GM19463 (cell line): ENCODE measurements at regions not wholly inside any gene's neighbourhood (a gene's known extent, or its start where the extent isn't known, plus 50 kb on each side); places are given as distances from the start of the nearest gene placed in this dataset.

Experiments used
- ATAC-seq: cut with Tn5 transposase; IDR thresholded peaks from one replicate; pipeline ENCODE4 v1.9.1; 2021; ENCODE audit warnings: mild to moderate bottlenecking, moderate library complexity; ENCODE audit not compliant: unreplicated experiment

DNA sequence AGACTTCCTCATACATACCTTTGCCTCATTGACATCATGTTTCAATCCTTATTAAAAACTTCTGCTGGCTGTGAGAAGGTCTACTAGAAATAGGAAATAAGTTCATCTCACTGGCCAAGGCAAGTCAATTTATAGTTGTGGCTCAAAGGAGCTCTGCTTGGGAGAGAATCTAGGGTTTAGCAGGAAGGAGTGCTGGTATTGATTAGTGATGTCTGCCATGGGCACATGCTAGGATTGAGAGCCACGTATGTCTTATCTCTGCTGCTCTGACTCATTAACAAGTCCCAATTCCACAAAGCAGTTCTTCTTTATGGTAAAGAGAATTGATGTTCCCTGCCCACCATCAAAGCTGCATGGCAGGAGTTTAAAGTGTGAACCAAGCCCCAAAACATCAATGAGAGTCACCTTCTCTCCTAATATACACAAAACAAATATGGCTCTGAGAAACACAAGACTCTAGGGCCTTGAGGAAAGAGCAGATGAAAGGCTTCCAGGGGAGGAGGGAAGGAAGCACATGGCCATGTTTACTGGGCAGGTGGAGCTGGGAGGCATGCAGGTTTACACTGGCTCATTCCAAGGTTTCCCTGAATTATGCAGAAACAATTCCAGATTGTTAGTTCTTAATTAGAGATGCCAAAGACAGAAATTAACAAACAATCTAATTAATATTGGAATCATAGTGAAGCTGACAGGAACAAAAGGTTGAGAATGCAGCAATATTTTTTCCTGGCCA, 931.9 kb upstream of the TMEM132C start:
- ATAC-seq, result no peak

DNA sequence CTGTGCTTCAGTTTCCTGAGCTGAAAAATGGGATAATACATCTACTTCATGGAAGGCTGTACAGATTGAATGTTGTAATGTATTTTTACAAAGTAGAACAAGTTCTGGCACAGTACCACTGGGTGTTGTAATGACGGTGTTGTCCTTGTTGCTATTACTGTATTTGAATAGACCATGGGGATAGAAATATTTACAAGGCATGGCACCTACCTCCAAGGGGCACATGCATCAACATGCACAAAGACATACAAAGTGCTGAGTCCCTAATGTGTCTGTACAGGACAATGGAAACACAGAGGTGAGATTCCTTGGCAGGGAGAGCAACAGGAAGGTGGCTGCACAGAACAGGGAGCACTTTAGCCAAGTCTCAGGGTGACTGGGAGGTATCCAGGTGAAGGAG, 930.6 kb upstream of the TMEM132C start:
- ATAC-seq, result no peak

GRCh38 chr12:127339065-127339464, 927.9 kb upstream of the TMEM132C start:
- ATAC-seq, result no peak

GRCh38 chr12:127340381-127340780, 926.6 kb upstream of the TMEM132C start:
- ATAC-seq, result no peak

DNA sequence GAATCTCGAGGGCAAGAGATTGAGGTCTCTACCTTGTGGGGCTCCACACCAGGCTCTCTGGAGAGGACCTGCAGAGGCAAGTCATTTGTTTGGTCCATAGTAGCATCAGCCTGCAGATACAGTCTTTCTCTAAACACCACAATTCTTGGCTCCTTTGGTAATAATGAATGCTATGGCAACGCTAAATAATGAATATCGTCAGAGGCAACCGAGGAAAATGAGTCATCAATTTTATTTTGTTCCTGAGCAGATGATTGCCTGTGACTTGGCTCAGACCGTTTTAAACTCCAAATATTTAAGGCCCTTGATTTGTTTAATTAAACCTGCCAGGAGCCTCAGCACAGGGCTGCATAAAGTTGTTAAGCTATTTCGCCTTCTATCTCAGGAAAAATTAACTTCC, 924.1 kb upstream of the TMEM132C start:
- no peak for ATAC-seq

DNA sequence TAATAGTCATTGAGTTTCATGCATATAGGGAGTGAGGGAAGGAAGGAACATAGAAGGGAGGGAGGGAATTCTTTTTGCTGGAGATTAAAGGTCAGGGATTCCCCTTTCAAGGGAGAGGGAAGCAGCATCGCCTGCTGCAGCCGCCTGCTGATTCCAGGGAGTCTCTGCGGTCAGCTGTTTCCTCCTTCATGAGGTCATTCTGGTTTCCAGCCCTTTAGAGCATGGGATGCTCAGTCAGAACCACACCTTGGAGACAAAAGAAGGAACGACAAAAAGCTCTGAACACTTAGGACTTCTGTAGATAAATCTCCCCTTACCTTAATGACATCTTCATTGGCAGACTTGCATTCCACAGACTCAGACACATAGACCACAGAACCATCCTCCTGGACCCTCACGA, 923.0 kb upstream of the TMEM132C start:
- no peak for ATAC-seq

DNA sequence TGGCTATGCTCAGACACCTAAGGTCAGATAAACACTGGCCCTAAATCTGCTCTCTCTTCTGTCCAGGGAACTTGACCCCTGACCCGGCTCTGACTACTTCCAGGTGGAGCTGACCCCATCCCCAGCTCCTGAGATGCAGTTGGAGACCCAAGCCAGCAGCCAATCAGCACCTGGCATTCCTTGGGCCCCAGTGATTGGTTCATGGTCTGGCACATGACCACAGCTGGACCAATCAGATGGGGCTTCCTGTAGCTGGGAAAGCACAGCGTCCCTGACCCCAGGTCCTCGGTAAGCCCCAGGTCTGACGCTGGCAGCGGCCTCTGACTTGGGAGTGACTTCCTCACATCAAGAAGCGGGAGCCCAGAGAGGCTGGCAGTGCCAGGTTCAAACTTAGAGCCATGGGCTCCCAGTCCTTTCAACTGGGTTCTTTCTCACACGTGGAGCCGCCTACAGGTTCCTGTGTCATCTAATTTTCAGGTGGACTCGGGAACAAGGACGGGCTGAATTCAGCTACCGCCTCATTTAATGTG, 915.4 kb upstream of the TMEM132C start:
- no peak for ATAC-seq

- ATAC-seq, result no peak
These were observed 911.7 kb upstream of the TMEM132C start for GRCh38 chr12:127355061-127355841.

DNA sequence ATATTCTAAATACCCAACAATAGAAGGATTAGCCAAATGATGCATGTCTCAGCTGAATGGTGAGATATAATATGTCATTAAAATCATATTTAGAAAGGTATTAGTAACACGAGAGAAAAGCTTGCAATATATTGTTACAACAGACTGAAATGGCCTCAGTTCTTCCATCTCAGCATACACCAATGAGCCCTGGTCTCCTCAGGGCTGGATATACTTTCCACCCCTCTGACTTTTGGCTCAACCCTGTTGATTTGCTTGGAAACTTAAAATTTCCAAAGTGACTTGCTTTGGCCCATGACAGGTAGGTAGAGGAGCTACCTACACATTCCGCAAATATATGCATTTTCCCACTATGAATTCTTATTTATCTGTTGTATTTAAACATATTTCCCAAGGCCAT, 908.1 kb upstream of the TMEM132C start:
- no peak for ATAC-seq

GRCh38 chr12:127360580-127360979, 906.4 kb upstream of the TMEM132C start:
- no peak for ATAC-seq

DNA sequence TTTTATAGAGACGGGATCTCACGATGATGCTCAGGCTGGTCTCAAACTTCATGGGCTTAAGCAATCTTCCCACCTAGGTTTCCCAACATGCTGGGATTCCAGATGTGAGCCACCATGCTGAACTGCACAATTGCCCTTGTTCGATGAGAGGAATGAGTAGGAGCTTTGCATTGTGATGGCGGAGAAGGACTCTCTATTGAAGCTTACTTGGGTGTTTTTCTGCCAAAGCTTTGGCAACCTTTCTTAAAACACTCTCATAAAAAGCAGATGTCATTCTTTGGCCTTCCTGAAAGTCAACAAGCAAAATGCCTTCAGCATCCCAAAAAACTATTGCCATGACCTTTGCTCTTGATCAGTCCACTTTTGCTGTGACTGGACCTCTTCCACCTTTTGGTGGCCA, 904.8 kb upstream of the TMEM132C start:
- ATAC-seq, result no peak

DNA sequence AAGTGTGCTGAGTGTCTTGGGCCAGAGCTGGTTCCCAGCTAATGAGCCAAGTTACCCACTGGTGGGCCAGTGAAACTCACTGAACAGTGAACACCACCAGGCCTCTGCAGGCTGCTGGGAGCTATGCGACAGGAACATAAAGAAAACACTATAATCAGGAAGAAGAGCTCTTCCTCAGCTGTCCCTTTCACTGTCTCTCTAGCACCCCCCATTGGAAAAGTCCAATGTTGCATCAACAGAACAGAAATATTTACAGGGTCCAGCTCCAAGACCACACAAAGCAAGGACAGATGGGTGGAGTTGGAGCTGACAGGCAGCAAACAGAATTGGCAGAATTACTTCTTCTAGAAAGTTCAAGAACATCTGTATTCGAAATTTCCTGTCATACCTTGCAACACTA, 903.6 kb upstream of the TMEM132C start:
- ATAC-seq, result no peak

DNA sequence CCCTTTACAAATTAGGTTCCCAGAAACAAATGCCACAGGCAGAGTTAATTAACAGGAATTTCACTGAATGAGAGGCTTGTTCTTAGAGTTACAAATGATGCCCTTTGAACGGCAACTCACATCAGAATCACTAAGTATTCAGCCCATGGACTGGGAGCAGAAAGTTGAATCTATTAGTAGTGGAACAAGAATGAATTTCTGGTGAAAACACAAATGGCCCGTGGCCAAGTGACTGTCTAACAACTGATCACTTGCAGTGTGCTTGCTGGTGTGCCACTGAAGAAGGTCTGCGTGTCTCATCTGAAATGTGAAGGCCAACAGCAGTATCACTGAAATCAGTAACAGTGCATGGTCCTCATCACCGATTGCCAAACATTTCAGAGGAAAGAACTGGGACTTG, 893.4 kb upstream of the TMEM132C start:
- ATAC-seq, result no peak

DNA sequence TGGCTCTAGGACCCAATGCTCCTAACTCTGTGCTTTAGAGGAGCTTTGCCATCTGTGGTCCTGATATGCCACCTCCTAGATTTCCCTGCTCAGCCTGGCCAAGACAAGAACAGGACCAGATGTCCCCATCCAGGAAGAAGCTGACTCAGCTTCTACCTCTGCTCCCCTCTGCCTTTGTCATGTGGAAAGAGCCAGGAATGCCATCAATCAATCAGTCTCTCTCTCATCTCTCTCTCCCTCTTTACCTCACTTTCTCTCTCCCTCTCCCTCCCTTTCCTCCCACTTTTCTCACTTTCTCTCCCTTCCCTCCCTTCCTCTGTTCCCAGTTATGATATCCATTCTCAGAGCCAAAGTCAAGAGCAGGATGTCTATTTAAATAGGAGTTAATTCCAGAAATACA, 892.5 kb upstream of the TMEM132C start:
- no peak for ATAC-seq

- peak; percentile 94 for ATAC-seq
These were observed 885.8 kb upstream of the TMEM132C start for GRCh38 chr12:127381043-127381668.

DNA sequence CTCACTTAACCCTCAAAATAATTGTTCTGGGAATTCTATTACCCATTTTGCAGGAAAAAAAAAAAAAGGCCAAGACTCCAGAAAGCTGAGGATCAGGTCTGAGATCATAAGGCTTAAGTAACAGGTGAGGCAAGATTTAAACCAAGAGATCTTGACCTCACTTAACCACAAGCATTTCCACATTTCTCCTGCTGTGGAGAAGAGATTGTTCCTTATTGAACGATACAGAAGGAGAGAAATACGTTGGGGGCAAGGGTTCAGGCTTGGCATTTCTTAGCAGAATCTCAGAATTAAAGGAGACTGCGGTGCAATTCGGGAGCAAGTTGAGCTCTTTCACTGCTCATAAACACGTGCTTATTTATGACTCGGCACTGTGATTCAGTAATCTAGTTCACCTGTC, 885.3 kb upstream of the TMEM132C start:
- ATAC-seq, result no peak

DNA sequence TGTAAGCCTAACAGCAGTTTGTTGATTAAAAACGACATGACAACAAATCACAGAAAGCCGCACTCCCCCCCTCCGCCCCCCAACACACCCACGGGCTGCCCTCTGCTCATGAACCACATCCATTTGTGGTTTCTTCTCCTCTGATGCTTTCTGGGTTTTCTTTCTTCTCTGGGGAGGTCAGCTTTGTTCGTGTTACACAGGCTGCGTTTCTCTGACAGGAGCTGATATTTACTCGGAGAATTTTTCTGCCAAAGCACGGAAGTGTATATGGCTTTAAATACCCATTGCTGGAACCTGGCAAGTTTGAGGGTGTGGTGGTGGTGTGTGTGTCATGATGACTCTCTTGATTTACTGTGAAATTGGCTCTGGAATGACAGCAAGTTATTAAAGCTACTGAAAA, 883.7 kb upstream of the TMEM132C start:
- ATAC-seq, result no peak

GRCh38 chr12:127386723-127387122, 880.2 kb upstream of the TMEM132C start:
- no peak for ATAC-seq

DNA sequence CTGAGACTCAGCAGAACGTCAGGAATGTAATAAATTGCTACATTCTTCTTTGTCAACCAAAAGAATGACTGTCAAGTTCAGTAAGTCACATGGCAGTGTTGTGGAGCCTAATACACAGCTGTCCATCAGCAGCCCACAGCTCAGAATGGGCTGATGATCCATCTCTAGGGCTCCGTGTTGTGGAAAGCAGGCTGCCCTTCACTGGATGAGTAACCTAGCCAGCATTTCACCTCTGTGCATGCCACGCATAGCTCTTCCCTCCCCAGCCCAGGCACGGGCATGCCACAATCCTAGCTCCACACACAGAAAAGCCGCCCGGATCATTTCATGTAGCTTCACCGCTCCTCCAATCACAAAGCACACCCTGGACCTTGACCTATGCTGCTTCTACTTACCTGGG, 878.0 kb upstream of the TMEM132C start:
- ATAC-seq, result no peak

DNA sequence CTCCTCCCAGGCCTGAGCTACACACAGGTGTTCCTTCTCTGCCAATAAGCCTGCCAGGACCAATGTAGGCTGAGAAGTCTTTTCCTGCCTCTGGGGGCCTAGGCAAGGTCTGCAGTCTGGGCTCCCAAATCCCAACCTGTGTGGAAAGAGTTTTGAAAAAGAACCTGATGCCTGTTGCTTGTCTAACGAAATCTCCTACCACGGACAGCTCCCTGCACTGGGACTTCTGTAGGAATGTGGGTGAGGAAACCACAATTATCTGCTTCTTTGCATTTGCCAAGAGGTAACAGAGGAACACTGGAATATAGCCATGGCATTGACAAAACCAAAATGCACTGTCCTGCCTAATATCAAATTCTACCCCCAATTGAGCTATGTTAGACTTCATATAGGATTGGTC, 877.0 kb upstream of the TMEM132C start:
- ATAC-seq, result no peak

- no peak for ATAC-seq
These were observed 873.5 kb upstream of the TMEM132C start for GRCh38 chr12:127393465-127393864.

GRCh38 chr12:127393896-127394295, 873.1 kb upstream of the TMEM132C start:
- no peak for ATAC-seq
